Spleen (tissue), 7 donors: ENCODE measurements at regions not wholly inside any gene's neighbourhood (a gene's known extent, or its start where the extent isn't known, plus 50 kb on each side); places are given as distances from the start of the nearest gene placed in this dataset.

Source experiments
- POLR2A ChIP-seq, 3 donors: fragments of 450-650 bp; IDR thresholded peaks; one replicate each; pipeline ENCODE4 v1.5.1; 2017; ENCODE audit warnings: antibody characterized with exemption in 3 of 3, mild to moderate bottlenecking in 1 of 3
- POLR2AphosphoS5 ChIP-seq, 3 donors: sonication (generic); formaldehyde crosslinking; IDR thresholded peaks; one replicate each; pipeline ENCODE4 v1.5.1; 2017; ENCODE audit warnings: antibody characterized with exemption in 3 of 3
- TF ChIP-seq, protein P1 (sequence below), 11 experiments: fragments of 200-600 bp in 7 of 11; fragments of 450-650 bp in 4 of 11; sonication (generic) in 4 of 11; IDR thresholded peaks in 8 of 11; conservative IDR thresholded peaks in 3 of 11; 1 replicate in 7 of 11; 2 replicates in 4 of 11; pipeline versions ENCODE4 v1.4.0 to v1.8.0; 2016 to 2021; ENCODE audit warnings: antibody characterized with exemption in 11 of 11, inconsistent platforms in 4 of 11, mild to moderate bottlenecking in 1 of 11
- donor health status: DM: no; HTN: no; CAD: no; lungs with moderate emphysema.
- donor health status: DM: no; HTN: no; CAD: no.
- donor health status: DM: no; HTN: no; CAD: no.

DNA sequence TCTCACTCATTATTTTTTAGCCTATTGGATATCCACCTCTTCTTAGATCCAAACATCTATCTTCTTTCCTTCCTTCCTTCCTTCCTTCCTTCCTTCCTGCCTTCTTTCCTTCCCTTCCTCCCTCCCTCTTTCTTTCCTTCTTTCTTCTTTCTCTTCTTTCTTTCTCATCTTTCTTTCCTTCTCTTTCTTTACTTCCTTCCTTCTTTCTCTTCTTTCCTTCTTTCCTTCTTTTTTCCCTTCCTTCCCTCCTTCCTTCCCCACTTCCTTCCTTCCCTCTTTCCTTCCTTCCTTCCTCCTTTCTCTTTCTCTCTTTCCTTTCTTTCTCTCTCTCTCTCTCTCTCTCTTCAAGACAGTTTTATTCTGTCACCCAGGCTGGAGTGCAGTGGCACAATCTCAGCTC lies 1239.8 kb downstream of the PCDH7 start:
- no peak for TF ChIP-seq POLR2A (IDR thresholded peaks at IDR 0.05)
- TF ChIP-seq, protein P1, sequence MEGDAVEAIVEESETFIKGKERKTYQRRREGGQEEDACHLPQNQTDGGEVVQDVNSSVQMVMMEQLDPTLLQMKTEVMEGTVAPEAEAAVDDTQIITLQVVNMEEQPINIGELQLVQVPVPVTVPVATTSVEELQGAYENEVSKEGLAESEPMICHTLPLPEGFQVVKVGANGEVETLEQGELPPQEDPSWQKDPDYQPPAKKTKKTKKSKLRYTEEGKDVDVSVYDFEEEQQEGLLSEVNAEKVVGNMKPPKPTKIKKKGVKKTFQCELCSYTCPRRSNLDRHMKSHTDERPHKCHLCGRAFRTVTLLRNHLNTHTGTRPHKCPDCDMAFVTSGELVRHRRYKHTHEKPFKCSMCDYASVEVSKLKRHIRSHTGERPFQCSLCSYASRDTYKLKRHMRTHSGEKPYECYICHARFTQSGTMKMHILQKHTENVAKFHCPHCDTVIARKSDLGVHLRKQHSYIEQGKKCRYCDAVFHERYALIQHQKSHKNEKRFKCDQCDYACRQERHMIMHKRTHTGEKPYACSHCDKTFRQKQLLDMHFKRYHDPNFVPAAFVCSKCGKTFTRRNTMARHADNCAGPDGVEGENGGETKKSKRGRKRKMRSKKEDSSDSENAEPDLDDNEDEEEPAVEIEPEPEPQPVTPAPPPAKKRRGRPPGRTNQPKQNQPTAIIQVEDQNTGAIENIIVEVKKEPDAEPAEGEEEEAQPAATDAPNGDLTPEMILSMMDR (IDR thresholded peaks at IDR 0.05 in 8 of 11, conservative IDR thresholded peaks at IDR 0.05 in 3 of 11): no peak
- TF ChIP-seq POLR2AphosphoS5 (IDR thresholded peaks at IDR 0.05): no peak
